OCI-LY7 (cell line): ENCODE measurements at regions not wholly inside any gene's neighbourhood (a gene's known extent, or its start where the extent isn't known, plus 50 kb on each side); places are given as distances from the start of the nearest gene placed in this dataset.

Source experiments
- BruUV-seq: library from RNA; stranded (reverse); fragments of 400-500 nt; replicated peaks from 2 replicates; lab custom pipeline; 2021; lab: Mats Ljungman, UMichigan
- CTCF ChIA-PET: fragments of 300-600 bp; sonication (Branson Sonifier 250); formaldehyde crosslinking; loops from one replicate; lab custom pipeline; 2022; ENCODE audit warnings: antibody characterized with exemption; ENCODE audit not compliant: unreplicated experiment; lab: Charles Lee
- POLR2A ChIA-PET: fragments of 300-600 bp; sonication (Branson Sonifier 250); formaldehyde crosslinking; loops from one replicate; lab custom pipeline; 2022; ENCODE audit warnings: antibody characterized with exemption; lab: Charles Lee
- DNase-seq: peaks from one replicate; pipeline ENCODE4 v3.0.0-alpha.2; 2015; ENCODE audit warnings: low spot score
- H2AFZ ChIP-seq: fragments of 200-600 bp; sonication (generic), shearing (Covaris generic); 2 replicates; pipeline ENCODE4 v1.6.1; 2014; ENCODE audit warnings: mild to moderate bottlenecking, antibody characterized with exemption, low read length, moderate library complexity
- H3K27ac ChIP-seq: fragments of 200-600 bp; sonication (generic); 2 replicates; pipeline ENCODE4 v1.5.1; 2014; ENCODE audit warnings: mixed run types, low read depth, mild to moderate bottlenecking, moderate library complexity, low read length, inconsistent platforms; ENCODE audit not compliant: poor library complexity, severe bottlenecking
- H3K36me3 ChIP-seq: fragments of 200-600 bp; sonication (generic); 2 replicates; pipeline ENCODE4 v1.6.1; 2014; ENCODE audit warnings: mild to moderate bottlenecking, antibody characterized with exemption, low read length, moderate library complexity, mixed read lengths; ENCODE audit not compliant: insufficient read depth
- H3K4me1 ChIP-seq: fragments of 200-600 bp; sonication (generic); 2 replicates; pipeline ENCODE4 v1.5.1; 2014; ENCODE audit warnings: mild to moderate bottlenecking, low read length; ENCODE audit not compliant: insufficient read depth, poor library complexity, severe bottlenecking
- H3K4me2 ChIP-seq: fragments of 200-600 bp; sonication (generic); 2 replicates; pipeline ENCODE4 v1.6.1; 2014; ENCODE audit warnings: mild to moderate bottlenecking, low read length
- H3K4me3 ChIP-seq: fragments of 200-600 bp; sonication (generic); 2 replicates; pipeline ENCODE4 v1.5.1; 2014; ENCODE audit warnings: mild to moderate bottlenecking, low read depth, low read length; ENCODE audit not compliant: poor library complexity, severe bottlenecking
- H3K79me2 ChIP-seq: fragments of 200-600 bp; sonication (generic); 2 replicates; pipeline ENCODE4 v1.6.1; 2016; ENCODE audit warnings: low read depth, mild to moderate bottlenecking, low read length, moderate library complexity, mixed read lengths; ENCODE audit not compliant: insufficient read depth
- H3K9me2 ChIP-seq: fragments of 200-600 bp; sonication (generic); 2 replicates; pipeline ENCODE4 v1.6.1; 2016; ENCODE audit warnings: mild to moderate bottlenecking, low read length, mixed read lengths; ENCODE audit not compliant: insufficient read depth
- H3K9me3 ChIP-seq: fragments of 200-600 bp; sonication (generic); 2 replicates; pipeline ENCODE4 v1.6.1; 2014; ENCODE audit warnings: mild to moderate bottlenecking, mixed run types, low read length, mixed read lengths
- H4K20me1 ChIP-seq: fragments of 200-600 bp; sonication (generic); 2 replicates; pipeline ENCODE4 v1.6.1; 2014; ENCODE audit warnings: mild to moderate bottlenecking, antibody characterized with exemption, low read length, moderate library complexity, mixed read lengths; ENCODE audit not compliant: insufficient read depth
- EZH2phosphoT487 ChIP-seq: fragments of 200-600 bp; sonication (generic); IDR thresholded peaks from 2 replicates; pipeline ENCODE4 v1.6.1; 2018; ENCODE audit warnings: low read depth, borderline replicate concordance, mild to moderate bottlenecking, mixed run types, antibody characterized with exemption, low read length, moderate library complexity, mixed read lengths
- intact Hi-C: fragments of 100-400 bp; cut with micrococcal nuclease; formaldehyde crosslinking; loops from one replicate; pipeline ENCODE4 v1.10.0; 2022; ENCODE audit not compliant: unreplicated experiment
- TF ChIP-seq, protein P1 (sequence below): fragments of 200-600 bp; sonication (generic); conservative IDR thresholded peaks from 2 replicates; pipeline ENCODE4 v1.5.1; 2014; ENCODE audit warnings: mild to moderate bottlenecking, antibody characterized with exemption, low read length, moderate library complexity, mixed read lengths

DNA sequence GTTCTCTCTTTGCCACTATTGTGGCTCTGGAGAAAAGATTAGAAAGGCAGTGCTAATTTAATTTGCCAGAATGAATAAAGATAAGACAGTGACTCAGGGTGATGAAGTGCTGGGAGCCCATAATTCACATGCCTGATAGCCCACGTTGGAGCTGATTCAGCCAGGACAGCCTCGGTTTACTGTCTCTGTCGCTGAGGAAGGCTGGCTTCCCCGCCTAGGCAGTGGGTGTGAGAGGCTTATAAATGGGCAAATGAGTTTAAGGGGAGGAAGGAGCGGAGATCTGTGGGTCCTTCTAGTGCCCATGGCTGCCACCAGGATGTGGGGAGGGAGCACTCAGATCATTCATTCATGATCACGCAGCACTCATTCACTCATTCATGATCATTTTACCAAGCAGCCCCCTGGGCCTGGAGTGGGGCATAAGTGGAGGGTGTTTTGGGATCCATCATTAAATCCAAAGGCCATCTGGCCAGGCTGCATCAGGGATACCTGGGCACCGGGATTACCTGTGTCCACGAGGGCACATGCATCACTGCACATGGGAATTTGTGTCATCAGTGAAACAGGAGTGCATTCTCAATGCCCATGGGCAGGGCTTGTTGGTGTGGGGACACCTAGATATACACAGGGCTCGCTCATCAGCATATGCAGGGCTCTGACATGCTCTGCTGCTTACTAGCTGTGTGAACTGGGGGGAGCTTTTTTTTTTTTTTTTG, 315.4 kb downstream of the MATN1 start:
- ChIA-PET POLR2A (no interaction called here), CTCF (no interaction called here)
- H3K9me2 ChIP-seq = no peaks in the 10 kb centered on the region
- no peaks in the 10 kb centered on the region for H3K79me2 ChIP-seq
- TF ChIP-seq EZH2phosphoT487 = no peak
- TF ChIP-seq, protein P1, sequence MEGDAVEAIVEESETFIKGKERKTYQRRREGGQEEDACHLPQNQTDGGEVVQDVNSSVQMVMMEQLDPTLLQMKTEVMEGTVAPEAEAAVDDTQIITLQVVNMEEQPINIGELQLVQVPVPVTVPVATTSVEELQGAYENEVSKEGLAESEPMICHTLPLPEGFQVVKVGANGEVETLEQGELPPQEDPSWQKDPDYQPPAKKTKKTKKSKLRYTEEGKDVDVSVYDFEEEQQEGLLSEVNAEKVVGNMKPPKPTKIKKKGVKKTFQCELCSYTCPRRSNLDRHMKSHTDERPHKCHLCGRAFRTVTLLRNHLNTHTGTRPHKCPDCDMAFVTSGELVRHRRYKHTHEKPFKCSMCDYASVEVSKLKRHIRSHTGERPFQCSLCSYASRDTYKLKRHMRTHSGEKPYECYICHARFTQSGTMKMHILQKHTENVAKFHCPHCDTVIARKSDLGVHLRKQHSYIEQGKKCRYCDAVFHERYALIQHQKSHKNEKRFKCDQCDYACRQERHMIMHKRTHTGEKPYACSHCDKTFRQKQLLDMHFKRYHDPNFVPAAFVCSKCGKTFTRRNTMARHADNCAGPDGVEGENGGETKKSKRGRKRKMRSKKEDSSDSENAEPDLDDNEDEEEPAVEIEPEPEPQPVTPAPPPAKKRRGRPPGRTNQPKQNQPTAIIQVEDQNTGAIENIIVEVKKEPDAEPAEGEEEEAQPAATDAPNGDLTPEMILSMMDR = no peak
- H3K4me2 ChIP-seq = no peak overlapping the region
- H3K4me1 ChIP-seq = no peaks in the 10 kb centered on the region
- H3K27ac ChIP-seq = no peak overlapping the region
- intact Hi-C loops = loop anchor here (5.0 kb wide), 1 partner anchor 299 kb away; no protein-coding TSS in a partner anchor
- no peak for DNase-seq
- no peaks in the 10 kb centered on the region for H3K9me3 ChIP-seq
- BruUV-seq = no TSS peak
- no peaks in the 10 kb centered on the region for H3K36me3 ChIP-seq
- H3K4me3 ChIP-seq = no peak overlapping the region
- no peaks in the 10 kb centered on the region for H4K20me1 ChIP-seq
- no peak overlapping the region for H2AFZ ChIP-seq

DNA sequence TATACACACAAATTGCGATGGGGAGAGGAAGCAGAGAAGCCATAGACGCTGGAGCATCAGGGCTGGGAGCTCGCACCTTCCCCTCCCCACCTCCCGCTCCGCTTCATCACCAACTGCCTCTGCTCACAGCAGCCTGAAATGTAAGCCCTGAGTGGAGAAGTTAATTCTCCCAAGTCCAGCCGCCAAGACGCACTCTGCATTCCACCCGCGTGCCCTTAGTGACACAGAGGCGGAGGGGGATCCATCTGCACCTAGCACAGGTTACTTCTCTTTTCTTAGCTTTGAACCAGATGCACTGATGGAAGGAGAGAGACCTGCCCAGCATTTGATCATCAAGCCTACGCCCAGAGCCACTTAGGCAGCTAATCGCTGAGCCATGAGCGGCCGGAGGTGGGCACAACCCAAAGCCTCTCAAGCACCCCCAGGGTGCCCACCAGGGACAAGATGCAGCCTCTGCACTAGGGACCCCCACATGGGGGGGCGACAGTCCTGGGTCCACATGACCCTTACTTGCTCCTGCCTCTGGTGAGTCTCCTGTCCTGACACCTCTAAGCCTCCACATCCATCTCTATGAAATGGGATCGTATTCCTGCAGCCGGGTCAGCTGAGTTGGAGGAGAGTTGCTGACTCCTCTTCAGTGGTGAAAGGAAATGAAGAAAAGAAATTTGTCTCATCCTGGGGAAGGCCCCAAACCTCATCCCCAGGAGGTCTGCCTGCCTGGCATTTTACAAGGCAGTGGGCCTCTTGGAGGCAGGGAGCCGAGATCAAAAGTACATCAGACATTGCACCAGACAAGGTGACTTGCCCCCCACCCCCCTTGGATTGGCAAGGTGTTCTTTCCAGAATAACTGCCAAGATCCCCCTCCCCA, 316.2 kb downstream of the MATN1 start:
- no peaks in the 10 kb centered on the region for H3K4me1 ChIP-seq
- ChIA-PET CTCF (no interaction called here), POLR2A (interaction anchor here (0.6 kb wide), 1 partner anchor 1702 kb away, joined by 3 read pairs; no protein-coding TSS in a partner anchor)
- TF ChIP-seq EZH2phosphoT487 = no peak
- TF ChIP-seq, protein P1 = no peak
- H3K9me2 ChIP-seq = no peaks in the 10 kb centered on the region
- no peaks in the 10 kb centered on the region for H3K9me3 ChIP-seq
- H3K4me3 ChIP-seq = no peak overlapping the region
- H2AFZ ChIP-seq = no peak overlapping the region
- no peaks in the 10 kb centered on the region for H3K36me3 ChIP-seq
- H3K4me2 ChIP-seq = no peak overlapping the region
- no peak overlapping the region for H3K27ac ChIP-seq
- BruUV-seq = no TSS peak
- DNase-seq = no peak
- H3K79me2 ChIP-seq = no peaks in the 10 kb centered on the region
- H4K20me1 ChIP-seq = no peaks in the 10 kb centered on the region
- intact Hi-C loops = loop anchor here (5.0 kb wide), 1 partner anchor 300 kb away; no protein-coding TSS in a partner anchor
